ENCODE measurements at regions not wholly inside any gene's neighbourhood (a gene's known extent, or its start where the extent isn't known, plus 50 kb on each side); places are given as distances from the start of the nearest gene placed in this dataset.
"Not testable (repeated sequence)": the region's sequence is repeated elsewhere in the genome, so short reads cannot be mapped to it uniquely, and the experiment has no call there.

DNA sequence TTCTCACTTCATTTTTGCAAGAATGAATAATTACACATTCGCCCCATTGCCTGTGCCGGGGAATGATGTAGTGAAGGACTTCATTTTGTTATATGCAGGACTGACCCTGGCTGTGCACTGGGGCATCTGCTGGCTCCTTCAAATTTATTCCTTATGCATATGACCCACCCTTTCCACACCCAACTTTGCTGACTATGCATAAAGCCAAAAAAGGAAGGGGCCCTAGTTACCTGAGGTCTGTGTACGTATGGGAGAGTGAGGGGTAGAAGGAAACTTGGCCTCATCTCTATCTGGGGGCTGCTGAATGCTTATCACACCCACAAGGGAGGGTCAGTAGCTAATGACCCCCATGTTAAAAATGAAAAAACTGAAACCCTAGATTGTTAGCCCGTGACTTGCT, 259.6 kb downstream of the SMARCA2 start:
- no TSS peak for BruUV-seq (replicated peaks)
- Histone ChIP-seq H3K4me3 (ENCODE audit: low read depth in 2 of 2, low read length in 2 of 2) (no peak overlapping the region), H3K4me1 (ENCODE audit: control insufficient read depth, insufficient read depth, low read length) (no peaks in the 10 kb centered on the region), H3K27me3 (ENCODE audit: control insufficient read depth, insufficient read depth, low read length) (no peaks in the 10 kb centered on the region), H3K36me3 (ENCODE audit: control insufficient read depth, insufficient read depth, low read length) (no peaks in the 10 kb centered on the region), H3K27ac (ENCODE audit: low read length) (no peak overlapping the region), H3K9me3 (ENCODE audit: control insufficient read depth, insufficient read depth, low read depth, low read length) (no peaks in the 10 kb centered on the region)
- ChIA-PET CTCF (no interaction called here), POLR2A (no interaction called here)
- in situ Hi-C loops (cut with HindIII; ENCODE audit: low pct_unique_long_range_greater_than_20kb, low sequenced_read_pairs): no loop called here
- ATAC-seq: no peak
- intact Hi-C loops (cut with micrococcal nuclease; ENCODE audit: unreplicated experiment): no loop called here
- DNase-seq (ENCODE audit: low read depth, low spot score): no peak
- TF ChIP-seq, protein P1, sequence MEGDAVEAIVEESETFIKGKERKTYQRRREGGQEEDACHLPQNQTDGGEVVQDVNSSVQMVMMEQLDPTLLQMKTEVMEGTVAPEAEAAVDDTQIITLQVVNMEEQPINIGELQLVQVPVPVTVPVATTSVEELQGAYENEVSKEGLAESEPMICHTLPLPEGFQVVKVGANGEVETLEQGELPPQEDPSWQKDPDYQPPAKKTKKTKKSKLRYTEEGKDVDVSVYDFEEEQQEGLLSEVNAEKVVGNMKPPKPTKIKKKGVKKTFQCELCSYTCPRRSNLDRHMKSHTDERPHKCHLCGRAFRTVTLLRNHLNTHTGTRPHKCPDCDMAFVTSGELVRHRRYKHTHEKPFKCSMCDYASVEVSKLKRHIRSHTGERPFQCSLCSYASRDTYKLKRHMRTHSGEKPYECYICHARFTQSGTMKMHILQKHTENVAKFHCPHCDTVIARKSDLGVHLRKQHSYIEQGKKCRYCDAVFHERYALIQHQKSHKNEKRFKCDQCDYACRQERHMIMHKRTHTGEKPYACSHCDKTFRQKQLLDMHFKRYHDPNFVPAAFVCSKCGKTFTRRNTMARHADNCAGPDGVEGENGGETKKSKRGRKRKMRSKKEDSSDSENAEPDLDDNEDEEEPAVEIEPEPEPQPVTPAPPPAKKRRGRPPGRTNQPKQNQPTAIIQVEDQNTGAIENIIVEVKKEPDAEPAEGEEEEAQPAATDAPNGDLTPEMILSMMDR (IDR thresholded peaks at IDR 0.05): no peak
- TF ChIP-seq, protein P2, sequence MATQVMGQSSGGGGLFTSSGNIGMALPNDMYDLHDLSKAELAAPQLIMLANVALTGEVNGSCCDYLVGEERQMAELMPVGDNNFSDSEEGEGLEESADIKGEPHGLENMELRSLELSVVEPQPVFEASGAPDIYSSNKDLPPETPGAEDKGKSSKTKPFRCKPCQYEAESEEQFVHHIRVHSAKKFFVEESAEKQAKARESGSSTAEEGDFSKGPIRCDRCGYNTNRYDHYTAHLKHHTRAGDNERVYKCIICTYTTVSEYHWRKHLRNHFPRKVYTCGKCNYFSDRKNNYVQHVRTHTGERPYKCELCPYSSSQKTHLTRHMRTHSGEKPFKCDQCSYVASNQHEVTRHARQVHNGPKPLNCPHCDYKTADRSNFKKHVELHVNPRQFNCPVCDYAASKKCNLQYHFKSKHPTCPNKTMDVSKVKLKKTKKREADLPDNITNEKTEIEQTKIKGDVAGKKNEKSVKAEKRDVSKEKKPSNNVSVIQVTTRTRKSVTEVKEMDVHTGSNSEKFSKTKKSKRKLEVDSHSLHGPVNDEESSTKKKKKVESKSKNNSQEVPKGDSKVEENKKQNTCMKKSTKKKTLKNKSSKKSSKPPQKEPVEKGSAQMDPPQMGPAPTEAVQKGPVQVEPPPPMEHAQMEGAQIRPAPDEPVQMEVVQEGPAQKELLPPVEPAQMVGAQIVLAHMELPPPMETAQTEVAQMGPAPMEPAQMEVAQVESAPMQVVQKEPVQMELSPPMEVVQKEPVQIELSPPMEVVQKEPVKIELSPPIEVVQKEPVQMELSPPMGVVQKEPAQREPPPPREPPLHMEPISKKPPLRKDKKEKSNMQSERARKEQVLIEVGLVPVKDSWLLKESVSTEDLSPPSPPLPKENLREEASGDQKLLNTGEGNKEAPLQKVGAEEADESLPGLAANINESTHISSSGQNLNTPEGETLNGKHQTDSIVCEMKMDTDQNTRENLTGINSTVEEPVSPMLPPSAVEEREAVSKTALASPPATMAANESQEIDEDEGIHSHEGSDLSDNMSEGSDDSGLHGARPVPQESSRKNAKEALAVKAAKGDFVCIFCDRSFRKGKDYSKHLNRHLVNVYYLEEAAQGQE (IDR thresholded peaks at IDR 0.05; ENCODE audit: insufficient read depth in 1 of 2, low read depth in 2 of 2, low read length in 1 of 2): no peak
- TF ChIP-seq TCF7L2 (IDR thresholded peaks at IDR 0.05; ENCODE audit: low read depth, low read length) (no peak), POLR2AphosphoS5 (IDR thresholded peaks at IDR 0.05; ENCODE audit: low read depth, low read length) (no peak), SIN3A (IDR thresholded peaks at IDR 0.05; ENCODE audit: borderline replicate concordance, insufficient read depth, low read depth, low read length) (no peak)

DNA sequence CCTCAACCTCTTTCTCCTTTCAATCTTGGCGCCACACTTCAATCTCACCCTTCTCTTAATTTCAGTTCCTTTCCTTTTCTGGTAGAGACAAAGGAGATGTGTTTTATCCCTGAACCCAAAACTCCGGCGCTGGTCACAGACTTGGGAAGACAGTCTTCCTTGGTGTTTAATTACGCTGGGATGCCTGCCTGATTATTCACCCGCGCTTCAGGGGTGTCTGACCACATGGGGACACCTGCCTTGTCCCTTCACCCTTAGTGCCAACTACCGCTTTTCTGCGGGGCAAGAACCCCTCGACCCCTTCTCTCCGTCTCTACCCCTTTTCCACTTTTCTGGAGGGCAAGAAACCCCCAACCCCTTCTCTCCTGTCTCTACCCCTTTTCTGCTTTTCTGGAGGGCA, 261.1 kb downstream of the SMARCA2 start:
- ChIA-PET CTCF (no interaction called here), POLR2A (no interaction called here)
- TF ChIP-seq SIN3A (IDR thresholded peaks at IDR 0.05; ENCODE audit: borderline replicate concordance, insufficient read depth, low read depth, low read length) (no peak), TCF7L2 (IDR thresholded peaks at IDR 0.05; ENCODE audit: low read depth, low read length) (no peak), POLR2AphosphoS5 (IDR thresholded peaks at IDR 0.05; ENCODE audit: low read depth, low read length) (no peak)
- TF ChIP-seq, protein P1 (IDR thresholded peaks at IDR 0.05): no peak
- TF ChIP-seq, protein P2 (IDR thresholded peaks at IDR 0.05; ENCODE audit: insufficient read depth in 1 of 2, low read depth in 2 of 2, low read length in 1 of 2): no peak
- no TSS peak for BruUV-seq (replicated peaks)
- no peaks in the 10 kb centered on the region for H3K36me3 ChIP-seq (ENCODE audit: control insufficient read depth, insufficient read depth, low read length)
- in situ Hi-C loops (cut with HindIII; ENCODE audit: low pct_unique_long_range_greater_than_20kb, low sequenced_read_pairs) (no loop called here), intact Hi-C loops (cut with micrococcal nuclease; ENCODE audit: unreplicated experiment) (no loop called here)
- no peak for ATAC-seq
- no peak for DNase-seq (ENCODE audit: low read depth, low spot score)
- H3K27ac ChIP-seq (ENCODE audit: low read length): no peak overlapping the region
- no peaks in the 10 kb centered on the region for H3K27me3 ChIP-seq (ENCODE audit: control insufficient read depth, insufficient read depth, low read length)
- no peaks in the 10 kb centered on the region for H3K9me3 ChIP-seq (ENCODE audit: control insufficient read depth, insufficient read depth, low read depth, low read length)
- no peaks in the 10 kb centered on the region for H3K4me1 ChIP-seq (ENCODE audit: control insufficient read depth, insufficient read depth, low read length)
- no peak overlapping the region for H3K4me3 ChIP-seq (ENCODE audit: low read depth in 2 of 2, low read length in 2 of 2)

DNA sequence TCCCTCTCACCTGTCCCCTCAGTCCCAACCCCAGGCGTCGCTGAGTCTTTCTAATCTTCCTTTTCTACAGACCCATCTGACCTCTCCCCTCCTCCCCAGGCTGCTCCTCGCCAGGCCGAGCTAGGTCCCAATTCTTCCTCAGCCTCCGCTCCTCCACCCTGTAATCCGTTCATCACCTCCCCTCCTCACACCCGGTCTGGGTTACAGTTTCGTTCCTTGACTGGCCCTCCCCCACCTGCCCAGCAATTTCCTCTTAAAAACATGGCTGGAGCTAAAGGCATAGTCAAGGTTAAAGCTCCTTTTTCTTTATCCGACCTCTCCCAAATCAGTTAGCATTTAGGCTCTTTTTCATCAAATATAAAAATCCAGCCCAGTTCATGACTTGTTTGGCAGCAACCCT, 262.0 kb downstream of the SMARCA2 start:
- H3K27ac ChIP-seq (ENCODE audit: low read length); H3K36me3 ChIP-seq (ENCODE audit: control insufficient read depth, insufficient read depth, low read length); intact Hi-C loops (cut with micrococcal nuclease; ENCODE audit: unreplicated experiment); in situ Hi-C loops (cut with HindIII; ENCODE audit: low pct_unique_long_range_greater_than_20kb, low sequenced_read_pairs); BruUV-seq (replicated peaks); H3K4me3 ChIP-seq (ENCODE audit: low read depth in 2 of 2, low read length in 2 of 2); CTCF ChIA-PET; POLR2A ChIA-PET; H3K27me3 ChIP-seq (ENCODE audit: control insufficient read depth, insufficient read depth, low read length); H3K9me3 ChIP-seq (ENCODE audit: control insufficient read depth, insufficient read depth, low read depth, low read length); H3K4me1 ChIP-seq (ENCODE audit: control insufficient read depth, insufficient read depth, low read length); ATAC-seq; DNase-seq (ENCODE audit: low read depth, low spot score): not testable (repeated sequence)

DNA sequence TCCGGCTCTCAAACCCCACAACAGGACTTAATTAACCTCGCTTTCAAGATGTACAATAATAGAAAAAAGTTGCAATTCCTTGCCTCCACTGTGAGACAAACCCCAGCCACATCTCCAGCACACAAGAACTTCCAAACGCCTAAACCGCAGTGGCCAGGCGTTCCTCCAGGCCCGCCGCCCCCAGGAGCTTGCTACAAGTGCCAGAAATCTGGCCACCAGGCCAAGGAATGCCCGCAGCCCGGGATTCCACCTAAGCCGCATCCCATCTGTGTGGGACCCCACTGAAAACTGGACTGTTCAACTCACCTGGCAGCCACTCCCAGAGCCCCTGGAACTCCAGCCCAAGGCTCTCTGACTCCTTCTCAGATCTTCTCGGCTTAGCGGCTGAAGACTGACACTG, 262.5 kb downstream of the SMARCA2 start:
- BruUV-seq (replicated peaks); H3K36me3 ChIP-seq (ENCODE audit: control insufficient read depth, insufficient read depth, low read length); H3K4me1 ChIP-seq (ENCODE audit: control insufficient read depth, insufficient read depth, low read length); intact Hi-C loops (cut with micrococcal nuclease; ENCODE audit: unreplicated experiment); DNase-seq (ENCODE audit: low read depth, low spot score); in situ Hi-C loops (cut with HindIII; ENCODE audit: low pct_unique_long_range_greater_than_20kb, low sequenced_read_pairs); CTCF ChIA-PET; H3K9me3 ChIP-seq (ENCODE audit: control insufficient read depth, insufficient read depth, low read depth, low read length); H3K27me3 ChIP-seq (ENCODE audit: control insufficient read depth, insufficient read depth, low read length); H3K4me3 ChIP-seq (ENCODE audit: low read depth in 2 of 2, low read length in 2 of 2); ATAC-seq; POLR2A ChIA-PET; H3K27ac ChIP-seq (ENCODE audit: low read length): not testable (repeated sequence)

Measured in Panc1 (cell line).